ENCODE measurements at regions not wholly inside any gene's neighbourhood (a gene's known extent, or its start where the extent isn't known, plus 50 kb on each side); places are given as distances from the start of the nearest gene placed in this dataset.

DNA sequence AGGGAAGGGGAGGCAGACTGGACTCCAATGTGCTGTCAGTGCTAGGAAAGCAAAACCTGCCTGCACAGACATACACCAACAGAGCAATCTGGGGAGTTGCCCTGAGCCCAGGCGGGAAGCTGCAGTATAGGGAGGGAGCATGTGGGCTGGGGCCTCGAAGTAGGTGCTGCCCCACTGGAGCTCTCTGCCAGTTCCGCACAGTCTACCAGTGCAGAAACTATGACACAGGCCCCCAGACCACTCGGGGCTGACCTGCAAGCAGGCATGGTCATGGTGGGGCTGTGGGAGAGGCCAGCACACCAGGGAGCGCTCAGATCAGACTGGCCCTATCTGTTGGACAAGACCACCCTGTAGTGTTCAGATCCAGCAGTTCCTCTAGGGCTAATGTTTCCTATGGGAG, 344.1 kb upstream of the TRAM1L1 start:
- DNase-seq: no peak
- Histone ChIP-seq H3K4me1 (ENCODE audit: control insufficient read depth, insufficient read depth, low read length) (no peaks in the 10 kb centered on the region), H3K4me3 (ENCODE audit: low read length) (no peak overlapping the region), H3K27ac (ENCODE audit: low read length) (no peak overlapping the region), H3K27me3 (ENCODE audit: control insufficient read depth, insufficient read depth) (no peaks in the 10 kb centered on the region), H3K9me3 (ENCODE audit: control insufficient read depth, low read length) (no peaks in the 10 kb centered on the region)
- intact Hi-C loops (cut with DNase I): no loop called here
- WGBS: 93% methylated on average over 5 of the region's 5 CpGs
- no peak for ATAC-seq

DNA sequence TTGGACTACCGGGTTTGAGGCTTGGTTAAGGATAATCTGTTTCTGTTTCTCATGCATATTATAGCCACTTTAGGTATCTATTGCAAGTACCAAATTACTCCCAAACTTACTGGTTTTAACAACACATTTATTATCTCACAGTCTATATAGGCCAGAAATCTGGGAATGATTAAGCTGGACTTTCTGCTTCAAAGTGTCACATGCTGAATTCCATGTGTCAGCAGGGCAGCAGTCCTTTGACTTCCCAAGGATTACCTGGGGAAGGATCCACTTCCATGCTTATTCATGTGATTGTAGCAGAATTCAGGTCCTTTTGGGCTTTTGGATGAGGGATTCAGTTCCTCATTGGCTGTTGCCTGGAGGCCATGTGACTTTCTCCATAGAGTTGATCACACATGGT, 349.0 kb upstream of the TRAM1L1 start:
- WGBS: 36% methylated on average over 1 of the region's 1 CpG

DNA sequence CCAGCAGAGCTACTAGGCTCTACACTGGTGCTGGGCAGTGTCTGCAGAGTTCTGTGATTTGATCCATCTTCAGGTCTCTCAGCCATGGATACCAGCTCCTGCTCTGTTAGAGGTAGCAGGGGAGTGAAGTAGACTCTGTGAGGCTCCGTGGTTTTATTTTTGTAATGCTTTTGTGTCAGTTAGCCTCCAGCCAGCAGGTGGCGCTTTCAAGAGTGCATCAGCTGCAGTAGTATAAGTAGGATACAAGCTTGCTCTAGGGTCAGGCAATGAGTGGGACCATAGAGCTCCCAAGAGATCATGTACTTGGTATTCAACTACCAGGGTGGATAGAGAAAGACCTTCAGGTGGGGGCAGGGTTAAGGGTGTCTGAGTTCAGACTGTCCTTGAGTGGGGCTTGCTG, 362.5 kb upstream of the TRAM1L1 start:
- 88% methylated on average over 2 of the region's 2 CpGs for WGBS

More for the DNA sequence above, 349.0 kb upstream of the TRAM1L1 start:
- Histone ChIP-seq H3K4me1 (ENCODE audit: control insufficient read depth, insufficient read depth, low read length) (no peaks in the 10 kb centered on the region), H3K4me3 (ENCODE audit: low read length) (no peak overlapping the region), H3K27ac (ENCODE audit: low read length) (no peak overlapping the region), H3K9me3 (ENCODE audit: control insufficient read depth, low read length) (no peaks in the 10 kb centered on the region), H3K27me3 (ENCODE audit: control insufficient read depth, insufficient read depth) (no peaks in the 10 kb centered on the region)
- ATAC-seq: no peak
- no peak for DNase-seq
- intact Hi-C loops (cut with DNase I): no loop called here

DNA sequence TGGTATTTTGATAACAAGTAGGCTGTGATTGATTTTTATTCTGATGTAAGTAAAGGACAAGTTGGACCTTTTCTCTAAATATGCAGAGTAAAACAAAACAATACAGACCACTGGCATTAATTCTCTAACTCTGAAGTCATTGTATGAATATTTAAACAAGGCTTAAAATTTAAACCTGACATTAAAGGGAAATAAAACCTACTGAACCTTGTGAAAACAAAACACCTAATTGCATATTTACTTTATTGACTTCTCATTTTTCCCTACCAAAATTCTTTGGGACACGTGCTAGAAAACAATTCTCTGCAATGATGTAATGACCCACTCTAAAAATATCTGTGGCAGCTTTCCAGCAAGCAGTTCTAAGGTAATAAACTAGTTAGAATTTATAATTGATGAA, 369.7 kb upstream of the TRAM1L1 start:
- Histone ChIP-seq H3K4me3 (ENCODE audit: low read length) (no peak overlapping the region), H3K27ac (ENCODE audit: low read length) (no peak overlapping the region), H3K9me3 (ENCODE audit: control insufficient read depth, low read length) (no peaks in the 10 kb centered on the region), H3K4me1 (ENCODE audit: control insufficient read depth, insufficient read depth, low read length) (no peaks in the 10 kb centered on the region), H3K27me3 (ENCODE audit: control insufficient read depth, insufficient read depth) (no peaks in the 10 kb centered on the region)
- intact Hi-C loops (cut with DNase I): no loop called here
- ATAC-seq (no peak), DNase-seq (no peak)
- 17% methylated on average over 1 of the region's 1 CpG for WGBS

More for the DNA sequence above, 362.5 kb upstream of the TRAM1L1 start:
- DNase-seq: no peak
- Histone ChIP-seq H3K4me3 (ENCODE audit: low read length) (no peak overlapping the region), H3K4me1 (ENCODE audit: control insufficient read depth, insufficient read depth, low read length) (no peaks in the 10 kb centered on the region), H3K9me3 (ENCODE audit: control insufficient read depth, low read length) (no peaks in the 10 kb centered on the region), H3K27ac (ENCODE audit: low read length) (no peak overlapping the region), H3K27me3 (ENCODE audit: control insufficient read depth, insufficient read depth) (no peaks in the 10 kb centered on the region)
- no peak for ATAC-seq
- intact Hi-C loops (cut with DNase I): no loop called here

DNA sequence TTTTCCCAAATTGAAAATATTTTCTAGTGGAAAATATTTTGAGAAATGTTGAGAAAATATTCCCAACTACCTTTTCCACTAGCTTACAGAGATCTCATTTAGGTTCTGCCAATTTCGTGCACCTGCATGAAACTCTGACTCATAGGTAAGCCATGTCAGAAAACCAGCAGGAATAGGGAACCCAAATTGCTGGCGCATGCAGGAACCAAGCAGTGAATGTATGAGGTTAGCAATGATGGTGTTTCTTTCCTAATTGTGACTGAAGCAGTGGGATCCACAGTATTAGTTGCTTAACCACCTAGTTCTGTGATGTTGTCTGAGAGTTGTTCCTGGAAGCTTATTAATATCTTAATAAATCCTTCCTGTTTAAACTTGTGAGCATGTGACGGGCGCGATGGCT, 381.0 kb upstream of the TRAM1L1 start:
- Histone ChIP-seq H3K4me3 (ENCODE audit: low read length) (no peak overlapping the region), H3K27ac (ENCODE audit: low read length) (no peak overlapping the region), H3K27me3 (ENCODE audit: control insufficient read depth, insufficient read depth) (no peaks in the 10 kb centered on the region), H3K9me3 (ENCODE audit: control insufficient read depth, low read length) (no peaks in the 10 kb centered on the region), H3K4me1 (ENCODE audit: control insufficient read depth, insufficient read depth, low read length) (no peaks in the 10 kb centered on the region)
- ATAC-seq: no peak
- DNase-seq: no peak
- WGBS: 87% methylated on average over 5 of the region's 5 CpGs
- intact Hi-C loops (cut with DNase I): no loop called here

DNA sequence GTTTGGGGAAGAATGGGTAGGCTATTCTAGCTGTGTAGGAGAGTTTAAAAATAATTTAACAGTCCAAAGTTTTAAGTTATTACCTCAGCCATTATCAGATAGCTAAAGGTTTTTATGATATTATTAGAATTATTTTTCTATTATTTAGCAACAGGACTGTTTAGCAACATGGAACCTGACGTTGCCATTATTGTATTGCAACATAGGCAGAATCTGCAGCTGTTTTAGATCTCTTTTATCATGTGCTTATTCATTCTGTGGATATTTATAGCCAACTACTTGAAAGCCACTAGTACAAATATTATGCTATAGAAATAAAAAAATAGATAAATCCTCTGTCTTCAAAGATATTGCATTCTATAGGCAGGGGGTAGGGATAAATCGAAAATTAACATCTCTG, 382.0 kb upstream of the TRAM1L1 start:
- ATAC-seq (no peak), DNase-seq (no peak)
- no peaks in the 10 kb centered on the region for H3K9me3 ChIP-seq (ENCODE audit: control insufficient read depth, low read length)
- intact Hi-C loops (cut with DNase I): no loop called here
- H3K27me3 ChIP-seq (ENCODE audit: control insufficient read depth, insufficient read depth): no peaks in the 10 kb centered on the region
- no peaks in the 10 kb centered on the region for H3K4me1 ChIP-seq (ENCODE audit: control insufficient read depth, insufficient read depth, low read length)
- 34% methylated on average over 2 of the region's 2 CpGs for WGBS
- H3K4me3 ChIP-seq (ENCODE audit: low read length): no peak overlapping the region
- no peak overlapping the region for H3K27ac ChIP-seq (ENCODE audit: low read length)

DNA sequence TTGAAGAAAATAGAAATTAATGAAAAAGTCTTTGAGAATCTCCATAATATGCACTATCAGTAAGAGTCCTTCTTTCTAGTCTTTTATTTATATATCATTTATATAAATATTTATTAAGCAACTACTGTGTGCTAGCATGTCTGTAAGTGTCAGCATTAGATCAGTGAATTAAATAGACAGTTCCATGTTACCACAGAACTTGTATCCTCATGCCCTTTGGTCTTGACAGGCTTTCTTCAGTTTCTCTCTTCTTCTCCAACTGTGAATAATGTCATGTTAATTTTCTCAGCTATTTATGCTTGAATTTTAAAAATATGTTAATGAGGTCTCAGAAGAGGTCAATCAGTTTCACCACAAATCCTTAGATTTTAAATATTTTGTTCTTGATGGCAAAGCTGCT, 389.6 kb upstream of the TRAM1L1 start:
- ATAC-seq (no peak), DNase-seq (no peak)
- Histone ChIP-seq H3K9me3 (ENCODE audit: control insufficient read depth, low read length) (no peaks in the 10 kb centered on the region), H3K27ac (ENCODE audit: low read length) (no peak overlapping the region), H3K27me3 (ENCODE audit: control insufficient read depth, insufficient read depth) (no peaks in the 10 kb centered on the region), H3K4me3 (ENCODE audit: low read length) (no peak overlapping the region), H3K4me1 (ENCODE audit: control insufficient read depth, insufficient read depth, low read length) (no peaks in the 10 kb centered on the region)
- intact Hi-C loops (cut with DNase I): no loop called here

DNA sequence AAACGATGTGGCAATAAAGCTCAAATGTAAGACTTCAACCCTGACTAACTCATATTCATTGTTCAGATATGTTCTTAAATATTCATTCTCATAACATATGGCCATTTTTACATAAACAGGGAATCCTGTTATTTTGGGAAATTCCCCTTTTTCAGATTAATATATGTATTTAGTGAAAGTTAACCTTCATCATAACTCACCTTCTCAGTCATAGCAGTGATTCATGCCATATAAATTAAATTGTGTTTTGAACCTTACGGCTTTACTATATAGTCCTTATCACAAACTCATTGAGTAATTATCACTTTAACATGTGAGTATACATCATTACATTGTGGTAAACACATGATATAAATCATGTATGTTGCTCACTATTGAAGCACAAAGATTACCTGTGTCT, 392.5 kb upstream of the TRAM1L1 start:
- Histone ChIP-seq H3K27me3 (ENCODE audit: control insufficient read depth, insufficient read depth) (no peaks in the 10 kb centered on the region), H3K9me3 (ENCODE audit: control insufficient read depth, low read length) (no peaks in the 10 kb centered on the region), H3K4me1 (ENCODE audit: control insufficient read depth, insufficient read depth, low read length) (no peaks in the 10 kb centered on the region), H3K4me3 (ENCODE audit: low read length) (no peak overlapping the region), H3K27ac (ENCODE audit: low read length) (no peak overlapping the region)
- ATAC-seq (no peak), DNase-seq (no peak)
- WGBS: 85% methylated on average over 2 of the region's 2 CpGs
- intact Hi-C loops (cut with DNase I): no loop called here

DNA sequence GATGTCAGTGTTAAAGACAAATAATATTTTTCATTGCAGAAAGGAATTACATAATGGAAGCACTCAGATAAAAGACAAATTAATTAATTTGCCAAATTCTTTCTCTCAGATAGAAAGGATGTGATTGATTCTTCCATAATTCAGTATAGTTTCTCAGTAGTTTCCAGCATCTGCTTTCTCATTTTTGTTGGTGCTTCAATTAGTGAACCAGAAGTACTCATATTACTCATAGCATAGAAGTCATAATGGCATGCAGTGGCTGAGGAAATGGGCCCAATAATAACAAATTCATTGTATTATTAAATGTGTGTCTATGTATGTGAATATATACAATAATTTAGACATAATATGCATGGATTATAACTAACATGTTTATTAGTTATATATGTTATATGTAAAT, 393.3 kb upstream of the TRAM1L1 start:
- no peak for ATAC-seq
- Histone ChIP-seq H3K27me3 (ENCODE audit: control insufficient read depth, insufficient read depth) (no peaks in the 10 kb centered on the region), H3K27ac (ENCODE audit: low read length) (no peak overlapping the region), H3K4me1 (ENCODE audit: control insufficient read depth, insufficient read depth, low read length) (no peaks in the 10 kb centered on the region), H3K9me3 (ENCODE audit: control insufficient read depth, low read length) (no peaks in the 10 kb centered on the region), H3K4me3 (ENCODE audit: low read length) (no peak overlapping the region)
- DNase-seq: no peak
- intact Hi-C loops (cut with DNase I): no loop called here

DNA sequence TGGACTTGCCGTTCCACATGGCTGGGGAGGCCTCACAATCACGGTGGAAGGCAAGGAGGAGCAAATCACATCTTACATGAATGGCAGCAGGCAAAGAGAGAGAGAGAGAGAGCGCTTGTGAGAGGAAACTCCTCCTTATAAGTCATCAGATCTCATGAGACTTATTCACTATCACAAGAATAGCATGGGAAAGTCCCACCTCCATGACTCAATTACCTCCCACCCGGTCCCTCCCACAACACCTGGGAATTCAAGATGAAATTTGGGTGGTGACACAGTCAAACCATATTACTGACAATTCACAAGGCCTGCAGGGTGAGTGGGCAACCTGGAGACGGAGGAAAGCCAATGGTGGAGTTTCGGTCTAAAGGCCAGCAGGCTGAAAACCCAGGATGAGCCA, 394.3 kb upstream of the TRAM1L1 start:
- no peak for DNase-seq
- Histone ChIP-seq H3K4me3 (ENCODE audit: low read length) (no peak overlapping the region), H3K4me1 (ENCODE audit: control insufficient read depth, insufficient read depth, low read length) (no peaks in the 10 kb centered on the region), H3K9me3 (ENCODE audit: control insufficient read depth, low read length) (no peaks in the 10 kb centered on the region), H3K27ac (ENCODE audit: low read length) (no peak overlapping the region), H3K27me3 (ENCODE audit: control insufficient read depth, insufficient read depth) (no peaks in the 10 kb centered on the region)
- intact Hi-C loops (cut with DNase I): no loop called here
- ATAC-seq: no peak
- 69% methylated on average over 6 of the region's 6 CpGs for WGBS

DNA sequence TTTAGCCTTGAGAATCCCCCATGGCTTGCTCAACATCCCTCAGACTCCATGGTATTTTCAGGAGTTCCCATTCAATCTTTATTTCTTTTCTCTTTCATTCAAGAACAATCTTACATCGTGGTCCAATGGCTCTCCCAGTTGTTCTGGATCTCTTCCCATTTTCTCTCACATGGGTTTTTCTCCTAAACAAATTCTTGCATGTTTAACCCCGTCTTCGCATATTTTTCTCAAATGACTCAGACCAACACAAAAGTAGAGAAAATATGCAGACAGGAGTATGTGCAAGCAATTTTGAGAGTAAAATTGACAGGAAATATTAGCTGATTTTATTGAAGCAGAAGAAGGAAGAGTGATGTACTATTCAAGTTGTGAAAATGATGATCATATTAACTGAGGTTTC, 396.4 kb upstream of the TRAM1L1 start:
- DNase-seq: no peak
- no peak overlapping the region for H3K27ac ChIP-seq (ENCODE audit: low read length)
- intact Hi-C loops (cut with DNase I): no loop called here
- ATAC-seq: no peak
- H3K4me1 ChIP-seq (ENCODE audit: control insufficient read depth, insufficient read depth, low read length): no peaks in the 10 kb centered on the region
- no peak overlapping the region for H3K4me3 ChIP-seq (ENCODE audit: low read length)
- no peaks in the 10 kb centered on the region for H3K9me3 ChIP-seq (ENCODE audit: control insufficient read depth, low read length)
- no peaks in the 10 kb centered on the region for H3K27me3 ChIP-seq (ENCODE audit: control insufficient read depth, insufficient read depth)
- WGBS: 58% methylated on average over 3 of the region's 3 CpGs

DNA sequence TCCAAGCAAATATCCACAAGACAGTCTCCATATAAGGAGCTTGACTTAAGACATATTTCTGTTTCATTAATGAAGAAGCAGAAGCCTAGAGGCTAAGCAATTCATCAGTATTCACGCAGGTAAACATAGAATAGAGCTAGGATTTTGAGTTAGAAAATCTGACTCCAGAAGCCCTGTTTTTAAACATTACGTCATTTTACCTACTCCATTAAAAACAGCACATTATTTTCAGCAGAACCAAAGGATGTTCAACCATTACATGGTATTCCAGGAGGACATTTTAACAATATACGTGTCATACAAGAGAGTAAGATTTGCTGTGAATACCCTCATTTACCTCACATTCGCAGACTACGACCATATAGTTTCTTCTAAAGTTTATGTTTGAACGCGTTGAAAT, 403.3 kb upstream of the TRAM1L1 start:
- no peaks in the 10 kb centered on the region for H3K9me3 ChIP-seq (ENCODE audit: control insufficient read depth, low read length)
- DNase-seq (no peak), ATAC-seq (no peak)
- H3K27me3 ChIP-seq (ENCODE audit: control insufficient read depth, insufficient read depth): no peaks in the 10 kb centered on the region
- no peak overlapping the region for H3K4me3 ChIP-seq (ENCODE audit: low read length)
- no peaks in the 10 kb centered on the region for H3K4me1 ChIP-seq (ENCODE audit: control insufficient read depth, insufficient read depth, low read length)
- WGBS: 94% methylated on average over 7 of the region's 7 CpGs
- intact Hi-C loops (cut with DNase I): no loop called here
- H3K27ac ChIP-seq (ENCODE audit: low read length): no peak overlapping the region

All from right cardiac atrium (tissue), 5 donors.